ENCODE measurements at regions not wholly inside any gene's neighbourhood (a gene's known extent, or its start where the extent isn't known, plus 50 kb on each side); places are given as distances from the start of the nearest gene placed in this dataset.
A peak's percentile ranks its signal among the peaks of the same experiment; 100 is the strongest.
"Not testable (repeated sequence)": the region's sequence is repeated elsewhere in the genome, so short reads cannot be mapped to it uniquely, and the experiment has no call there.

GRCh38 chr12:75704664-75705063 lies 193.3 kb upstream of the KRR1 start:
- Mint-ChIP-seq H3K4me3 (no peak overlapping the region), H3K27me3 (no peaks in the 10 kb centered on the region), H3K27ac (no peak overlapping the region), H3K36me3 (no peaks in the 10 kb centered on the region), H3K9me3 (no peaks in the 10 kb centered on the region), H3K4me1 (peaks cover 10% of the 10 kb centered on the region)

GRCh38 chr12:75704208-75704607 lies 192.8 kb upstream of the KRR1 start:
- H3K36me3 Mint-ChIP-seq = no peaks in the 10 kb centered on the region
- peaks cover 10% of the 10 kb centered on the region for H3K4me1 Mint-ChIP-seq
- no peak overlapping the region for H3K27ac Mint-ChIP-seq
- H3K4me3 Mint-ChIP-seq = no peak overlapping the region
- H3K27me3 Mint-ChIP-seq = no peaks in the 10 kb centered on the region
- no peaks in the 10 kb centered on the region for H3K9me3 Mint-ChIP-seq

- Mint-ChIP-seq H3K9me3 (no peaks in the 10 kb centered on the region), H3K4me1 (peaks cover 10% of the 10 kb centered on the region), H3K36me3 (no peaks in the 10 kb centered on the region), H3K4me3 (no peak overlapping the region), H3K27me3 (no peaks in the 10 kb centered on the region), H3K27ac (no peak overlapping the region)
Measured at GRCh38 chr12:75703131-75703530, 191.7 kb upstream of the KRR1 start.

- Mint-ChIP-seq H3K4me1 (peaks cover 10% of the 10 kb centered on the region), H3K27me3 (no peaks in the 10 kb centered on the region), H3K27ac (peak overlapping the region; percentile 56), H3K9me3 (no peaks in the 10 kb centered on the region), H3K36me3 (no peaks in the 10 kb centered on the region), H3K4me3 (peak overlapping the region; percentile 47)
Measured at GRCh38 chr12:75702477-75703093, 191.2 kb upstream of the KRR1 start.

GRCh38 chr12:75701859-75702258 lies 190.4 kb upstream of the KRR1 start:
- Mint-ChIP-seq H3K4me3 (peak overlapping the region; percentile 47), H3K36me3 (no peaks in the 10 kb centered on the region), H3K27ac (no peak overlapping the region), H3K4me1 (peaks cover 10% of the 10 kb centered on the region), H3K27me3 (no peaks in the 10 kb centered on the region), H3K9me3 (no peaks in the 10 kb centered on the region)

- no peaks in the 10 kb centered on the region for H3K27me3 Mint-ChIP-seq
- no peaks in the 10 kb centered on the region for H3K36me3 Mint-ChIP-seq
- no peaks in the 10 kb centered on the region for H3K9me3 Mint-ChIP-seq
- H3K4me3 Mint-ChIP-seq = no peak overlapping the region
- H3K27ac Mint-ChIP-seq = no peak overlapping the region
- H3K4me1 Mint-ChIP-seq = peaks cover 10% of the 10 kb centered on the region
Measured at GRCh38 chr12:75699728-75700496, 188.5 kb upstream of the KRR1 start.

GRCh38 chr12:75699251-75699650 lies 187.8 kb upstream of the KRR1 start:
- no peaks in the 10 kb centered on the region for H3K27me3 Mint-ChIP-seq
- no peaks in the 10 kb centered on the region for H3K36me3 Mint-ChIP-seq
- peaks cover 10% of the 10 kb centered on the region for H3K4me1 Mint-ChIP-seq
- no peak overlapping the region for H3K27ac Mint-ChIP-seq
- H3K4me3 Mint-ChIP-seq = no peak overlapping the region
- H3K9me3 Mint-ChIP-seq = no peaks in the 10 kb centered on the region

- H3K4me3 Mint-ChIP-seq = no peak overlapping the region
- peaks cover 10% of the 10 kb centered on the region for H3K4me1 Mint-ChIP-seq
- no peaks in the 10 kb centered on the region for H3K36me3 Mint-ChIP-seq
- no peaks in the 10 kb centered on the region for H3K9me3 Mint-ChIP-seq
- H3K27ac Mint-ChIP-seq = no peak overlapping the region
- H3K27me3 Mint-ChIP-seq = no peaks in the 10 kb centered on the region
Measured at GRCh38 chr12:75698052-75698451, 186.6 kb upstream of the KRR1 start.

- H3K4me1 Mint-ChIP-seq = no peaks in the 10 kb centered on the region
- H3K4me3 Mint-ChIP-seq = no peak overlapping the region
- no peak overlapping the region for H3K27ac Mint-ChIP-seq
- H3K36me3 Mint-ChIP-seq = no peaks in the 10 kb centered on the region
- no peaks in the 10 kb centered on the region for H3K27me3 Mint-ChIP-seq
- H3K9me3 Mint-ChIP-seq = no peaks in the 10 kb centered on the region
Measured at GRCh38 chr12:75695926-75696325, 184.5 kb upstream of the KRR1 start.

- Mint-ChIP-seq H3K36me3 (no peaks in the 10 kb centered on the region), H3K27me3 (no peaks in the 10 kb centered on the region), H3K27ac (no peak overlapping the region), H3K9me3 (no peaks in the 10 kb centered on the region), H3K4me1 (no peaks in the 10 kb centered on the region), H3K4me3 (no peak overlapping the region)
Measured at GRCh38 chr12:75694534-75695268, 183.3 kb upstream of the KRR1 start.

- Mint-ChIP-seq H3K9me3 (no peaks in the 10 kb centered on the region), H3K27me3 (no peaks in the 10 kb centered on the region), H3K36me3 (no peaks in the 10 kb centered on the region), H3K27ac (no peak overlapping the region), H3K4me1 (no peaks in the 10 kb centered on the region), H3K4me3 (no peak overlapping the region)
Measured at GRCh38 chr12:75692876-75693275, 181.5 kb upstream of the KRR1 start.

- Mint-ChIP-seq H3K9me3 (no peaks in the 10 kb centered on the region), H3K4me3 (no peak overlapping the region), H3K27ac (no peak overlapping the region), H3K4me1 (no peaks in the 10 kb centered on the region), H3K27me3 (no peaks in the 10 kb centered on the region), H3K36me3 (no peaks in the 10 kb centered on the region)
Measured at GRCh38 chr12:75690296-75690955, 179.0 kb upstream of the KRR1 start.

GRCh38 chr12:75686233-75686632 lies 174.8 kb upstream of the KRR1 start:
- H3K4me3 Mint-ChIP-seq, H3K4me1 Mint-ChIP-seq, H3K36me3 Mint-ChIP-seq, H3K9me3 Mint-ChIP-seq, H3K27ac Mint-ChIP-seq, H3K27me3 Mint-ChIP-seq: not testable (repeated sequence)

- H3K4me1 Mint-ChIP-seq = peaks cover 6% of the 10 kb centered on the region
- H3K27me3 Mint-ChIP-seq = no peaks in the 10 kb centered on the region
- H3K4me3 Mint-ChIP-seq = no peak overlapping the region
- no peaks in the 10 kb centered on the region for H3K9me3 Mint-ChIP-seq
- no peak overlapping the region for H3K27ac Mint-ChIP-seq
- no peaks in the 10 kb centered on the region for H3K36me3 Mint-ChIP-seq
Measured at GRCh38 chr12:75685617-75686225, 174.3 kb upstream of the KRR1 start.

Measured in activated naive CD4-positive, alpha-beta T cell treated with anti-CD3 and anti-CD28 coated beads, Interleukin-2, amount 50 U/mL, for 24 hours (primary cell).